ENCODE measurements at regions not wholly inside any gene's neighbourhood (a gene's known extent, or its start where the extent isn't known, plus 50 kb on each side); places are given as distances from the start of the nearest gene placed in this dataset. TPM values are rescaled to one million over a fixed set of nuclear protein-coding genes. Genes with fewer than 3 reads are reported as not detected.

- CTCF ChIA-PET, result no interaction called here
- POLR2A ChIA-PET, result interaction anchor here (0.6 kb wide), 1 partner anchor 14 kb away, joined by 4 read pairs; no protein-coding TSS in a partner anchor
- DNase-seq, result no peak
- TF ChIP-seq, protein P1, sequence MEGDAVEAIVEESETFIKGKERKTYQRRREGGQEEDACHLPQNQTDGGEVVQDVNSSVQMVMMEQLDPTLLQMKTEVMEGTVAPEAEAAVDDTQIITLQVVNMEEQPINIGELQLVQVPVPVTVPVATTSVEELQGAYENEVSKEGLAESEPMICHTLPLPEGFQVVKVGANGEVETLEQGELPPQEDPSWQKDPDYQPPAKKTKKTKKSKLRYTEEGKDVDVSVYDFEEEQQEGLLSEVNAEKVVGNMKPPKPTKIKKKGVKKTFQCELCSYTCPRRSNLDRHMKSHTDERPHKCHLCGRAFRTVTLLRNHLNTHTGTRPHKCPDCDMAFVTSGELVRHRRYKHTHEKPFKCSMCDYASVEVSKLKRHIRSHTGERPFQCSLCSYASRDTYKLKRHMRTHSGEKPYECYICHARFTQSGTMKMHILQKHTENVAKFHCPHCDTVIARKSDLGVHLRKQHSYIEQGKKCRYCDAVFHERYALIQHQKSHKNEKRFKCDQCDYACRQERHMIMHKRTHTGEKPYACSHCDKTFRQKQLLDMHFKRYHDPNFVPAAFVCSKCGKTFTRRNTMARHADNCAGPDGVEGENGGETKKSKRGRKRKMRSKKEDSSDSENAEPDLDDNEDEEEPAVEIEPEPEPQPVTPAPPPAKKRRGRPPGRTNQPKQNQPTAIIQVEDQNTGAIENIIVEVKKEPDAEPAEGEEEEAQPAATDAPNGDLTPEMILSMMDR (IDR thresholded peaks at IDR 0.05; ENCODE audit: insufficient read depth in 1 of 2, low read depth in 1 of 2, low read length in 1 of 2, severe bottlenecking in 1 of 2, unreplicated experiment in 1 of 2), result no peak
- no peaks in the 10 kb centered on the region for H3K27me3 ChIP-seq (replicated peaks; ENCODE audit: control insufficient read depth, insufficient read depth, low read length)
- Mint-ChIP-seq H3K9me3 (ENCODE audit: unreplicated experiment) (peaks cover 8% of the 10 kb centered on the region), H3K27me3 (ENCODE audit: insufficient read depth, unreplicated experiment) (peaks cover 18% of the 10 kb centered on the region), H3K27ac (ENCODE audit: unreplicated experiment) (no peak overlapping the region), H3K4me3 (ENCODE audit: unreplicated experiment) (no peak overlapping the region), H3K36me3 (ENCODE audit: insufficient read depth, unreplicated experiment) (no peaks in the 10 kb centered on the region), H3K4me1 (ENCODE audit: low read depth, unreplicated experiment) (no peaks in the 10 kb centered on the region)
- intact Hi-C loops (cut with micrococcal nuclease; ENCODE audit: unreplicated experiment), result no loop called here
- no peaks in the 10 kb centered on the region for H3K9me3 ChIP-seq
- H3K4me1 ChIP-seq, result no peaks in the 10 kb centered on the region
- H3K36me3 ChIP-seq (ENCODE audit: control insufficient read depth, insufficient read depth, low read length), result no peaks in the 10 kb centered on the region
- H3K4me3 ChIP-seq (ENCODE audit: low read depth, low read length), result no peak overlapping the region
- BruUV-seq (replicated peaks), result no TSS peak
Observed at GRCh38 chr1:37420456-37420855, 53.9 kb upstream of the ZC3H12A start.

DNA sequence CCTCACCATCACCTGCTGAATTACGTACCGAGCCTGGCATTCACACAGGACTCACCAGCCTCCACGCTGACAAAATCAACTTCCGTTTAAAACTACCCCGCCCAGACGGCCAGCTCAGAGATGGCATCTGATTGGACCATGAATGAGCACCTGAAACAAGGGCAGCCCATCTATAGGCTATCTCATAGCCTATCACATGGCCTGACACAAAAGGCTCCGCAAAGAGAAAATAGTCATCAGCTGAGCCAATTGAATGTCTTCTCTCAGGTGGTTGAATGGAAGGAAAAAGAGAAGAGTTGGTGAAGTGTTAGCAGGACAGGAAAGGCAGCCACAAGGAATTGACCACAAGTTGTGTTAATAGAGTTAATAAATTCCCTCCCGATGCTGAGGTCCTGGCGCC, 50.6 kb upstream of the ZC3H12A start:
- Mint-ChIP-seq H3K36me3 (ENCODE audit: insufficient read depth, unreplicated experiment) (peaks cover 6% of the 10 kb centered on the region), H3K27me3 (ENCODE audit: insufficient read depth, unreplicated experiment) (peaks cover 10% of the 10 kb centered on the region), H3K4me1 (ENCODE audit: low read depth, unreplicated experiment) (no peaks in the 10 kb centered on the region), H3K4me3 (ENCODE audit: unreplicated experiment) (peak overlapping the region; percentile 59), H3K27ac (ENCODE audit: unreplicated experiment) (no peak overlapping the region), H3K9me3 (ENCODE audit: unreplicated experiment) (peaks cover 8% of the 10 kb centered on the region)
- peak; percentile 15 to 46 for DNase-seq
- intact Hi-C loops (cut with micrococcal nuclease; ENCODE audit: unreplicated experiment), result no loop called here
- ChIA-PET POLR2A (no interaction called here), CTCF (no interaction called here)
- no peaks in the 10 kb centered on the region for H3K9me3 ChIP-seq
- no TSS peak for BruUV-seq (replicated peaks)
- TF ChIP-seq, protein P1 (IDR thresholded peaks at IDR 0.05; ENCODE audit: insufficient read depth in 1 of 2, low read depth in 1 of 2, low read length in 1 of 2, severe bottlenecking in 1 of 2, unreplicated experiment in 1 of 2), result no peak
- no peaks in the 10 kb centered on the region for H3K4me1 ChIP-seq
- no peaks in the 10 kb centered on the region for H3K36me3 ChIP-seq (ENCODE audit: control insufficient read depth, insufficient read depth, low read length)
- no peaks in the 10 kb centered on the region for H3K27me3 ChIP-seq (replicated peaks; ENCODE audit: control insufficient read depth, insufficient read depth, low read length)
- no peak overlapping the region for H3K4me3 ChIP-seq (ENCODE audit: low read depth, low read length)

- no peak for DNase-seq
- Mint-ChIP-seq H3K27me3 (ENCODE audit: insufficient read depth, unreplicated experiment) (peaks cover 11% of the 10 kb centered on the region), H3K27ac (ENCODE audit: unreplicated experiment) (no peak overlapping the region), H3K4me1 (ENCODE audit: low read depth, unreplicated experiment) (no peaks in the 10 kb centered on the region), H3K36me3 (ENCODE audit: insufficient read depth, unreplicated experiment) (peaks cover 6% of the 10 kb centered on the region), H3K4me3 (ENCODE audit: unreplicated experiment) (no peak overlapping the region), H3K9me3 (ENCODE audit: unreplicated experiment) (peaks cover 8% of the 10 kb centered on the region)
- H3K9me3 ChIP-seq, result no peaks in the 10 kb centered on the region
- H3K36me3 ChIP-seq (ENCODE audit: control insufficient read depth, insufficient read depth, low read length), result no peaks in the 10 kb centered on the region
- CTCF ChIA-PET, result no interaction called here
- no TSS peak for BruUV-seq (replicated peaks)
- intact Hi-C loops (cut with micrococcal nuclease; ENCODE audit: unreplicated experiment), result no loop called here
- no peaks in the 10 kb centered on the region for H3K27me3 ChIP-seq (replicated peaks; ENCODE audit: control insufficient read depth, insufficient read depth, low read length)
- POLR2A ChIA-PET, result no interaction called here
- TF ChIP-seq, protein P1 (IDR thresholded peaks at IDR 0.05; ENCODE audit: insufficient read depth in 1 of 2, low read depth in 1 of 2, low read length in 1 of 2, severe bottlenecking in 1 of 2, unreplicated experiment in 1 of 2), result no peak
- H3K4me3 ChIP-seq (ENCODE audit: low read depth, low read length), result no peak overlapping the region
- no peaks in the 10 kb centered on the region for H3K4me1 ChIP-seq
Observed at GRCh38 chr1:37424523-37424922, 49.9 kb upstream of the ZC3H12A start.

Small RNA genes lying in the stretch of these regions (microRNA-seq; reads per million reads assigned to microRNA genes)
- not detected for gene MIR4255

Measured in Caco-2 (cell line).